ENCODE measurements at regions not wholly inside any gene's neighbourhood (a gene's known extent, or its start where the extent isn't known, plus 50 kb on each side); places are given as distances from the start of the nearest gene placed in this dataset.

- no peak for TF ChIP-seq CTCF (tag by site-specific recombination; IDR thresholded peaks at IDR 0.05)
- no peak for TF ChIP-seq KLF9 (tag by site-specific recombination; IDR thresholded peaks at IDR 0.05; ENCODE audit: low read depth)
- TF ChIP-seq, protein P1, sequence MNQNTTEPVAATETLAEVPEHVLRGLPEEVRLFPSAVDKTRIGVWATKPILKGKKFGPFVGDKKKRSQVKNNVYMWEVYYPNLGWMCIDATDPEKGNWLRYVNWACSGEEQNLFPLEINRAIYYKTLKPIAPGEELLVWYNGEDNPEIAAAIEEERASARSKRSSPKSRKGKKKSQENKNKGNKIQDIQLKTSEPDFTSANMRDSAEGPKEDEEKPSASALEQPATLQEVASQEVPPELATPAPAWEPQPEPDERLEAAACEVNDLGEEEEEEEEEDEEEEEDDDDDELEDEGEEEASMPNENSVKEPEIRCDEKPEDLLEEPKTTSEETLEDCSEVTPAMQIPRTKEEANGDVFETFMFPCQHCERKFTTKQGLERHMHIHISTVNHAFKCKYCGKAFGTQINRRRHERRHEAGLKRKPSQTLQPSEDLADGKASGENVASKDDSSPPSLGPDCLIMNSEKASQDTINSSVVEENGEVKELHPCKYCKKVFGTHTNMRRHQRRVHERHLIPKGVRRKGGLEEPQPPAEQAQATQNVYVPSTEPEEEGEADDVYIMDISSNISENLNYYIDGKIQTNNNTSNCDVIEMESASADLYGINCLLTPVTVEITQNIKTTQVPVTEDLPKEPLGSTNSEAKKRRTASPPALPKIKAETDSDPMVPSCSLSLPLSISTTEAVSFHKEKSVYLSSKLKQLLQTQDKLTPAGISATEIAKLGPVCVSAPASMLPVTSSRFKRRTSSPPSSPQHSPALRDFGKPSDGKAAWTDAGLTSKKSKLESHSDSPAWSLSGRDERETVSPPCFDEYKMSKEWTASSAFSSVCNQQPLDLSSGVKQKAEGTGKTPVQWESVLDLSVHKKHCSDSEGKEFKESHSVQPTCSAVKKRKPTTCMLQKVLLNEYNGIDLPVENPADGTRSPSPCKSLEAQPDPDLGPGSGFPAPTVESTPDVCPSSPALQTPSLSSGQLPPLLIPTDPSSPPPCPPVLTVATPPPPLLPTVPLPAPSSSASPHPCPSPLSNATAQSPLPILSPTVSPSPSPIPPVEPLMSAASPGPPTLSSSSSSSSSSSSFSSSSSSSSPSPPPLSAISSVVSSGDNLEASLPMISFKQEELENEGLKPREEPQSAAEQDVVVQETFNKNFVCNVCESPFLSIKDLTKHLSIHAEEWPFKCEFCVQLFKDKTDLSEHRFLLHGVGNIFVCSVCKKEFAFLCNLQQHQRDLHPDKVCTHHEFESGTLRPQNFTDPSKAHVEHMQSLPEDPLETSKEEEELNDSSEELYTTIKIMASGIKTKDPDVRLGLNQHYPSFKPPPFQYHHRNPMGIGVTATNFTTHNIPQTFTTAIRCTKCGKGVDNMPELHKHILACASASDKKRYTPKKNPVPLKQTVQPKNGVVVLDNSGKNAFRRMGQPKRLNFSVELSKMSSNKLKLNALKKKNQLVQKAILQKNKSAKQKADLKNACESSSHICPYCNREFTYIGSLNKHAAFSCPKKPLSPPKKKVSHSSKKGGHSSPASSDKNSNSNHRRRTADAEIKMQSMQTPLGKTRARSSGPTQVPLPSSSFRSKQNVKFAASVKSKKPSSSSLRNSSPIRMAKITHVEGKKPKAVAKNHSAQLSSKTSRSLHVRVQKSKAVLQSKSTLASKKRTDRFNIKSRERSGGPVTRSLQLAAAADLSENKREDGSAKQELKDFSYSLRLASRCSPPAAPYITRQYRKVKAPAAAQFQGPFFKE (tag by site-specific recombination; IDR thresholded peaks at IDR 0.05; ENCODE audit: borderline replicate concordance) = no peak
- TF ChIP-seq, protein P2, sequence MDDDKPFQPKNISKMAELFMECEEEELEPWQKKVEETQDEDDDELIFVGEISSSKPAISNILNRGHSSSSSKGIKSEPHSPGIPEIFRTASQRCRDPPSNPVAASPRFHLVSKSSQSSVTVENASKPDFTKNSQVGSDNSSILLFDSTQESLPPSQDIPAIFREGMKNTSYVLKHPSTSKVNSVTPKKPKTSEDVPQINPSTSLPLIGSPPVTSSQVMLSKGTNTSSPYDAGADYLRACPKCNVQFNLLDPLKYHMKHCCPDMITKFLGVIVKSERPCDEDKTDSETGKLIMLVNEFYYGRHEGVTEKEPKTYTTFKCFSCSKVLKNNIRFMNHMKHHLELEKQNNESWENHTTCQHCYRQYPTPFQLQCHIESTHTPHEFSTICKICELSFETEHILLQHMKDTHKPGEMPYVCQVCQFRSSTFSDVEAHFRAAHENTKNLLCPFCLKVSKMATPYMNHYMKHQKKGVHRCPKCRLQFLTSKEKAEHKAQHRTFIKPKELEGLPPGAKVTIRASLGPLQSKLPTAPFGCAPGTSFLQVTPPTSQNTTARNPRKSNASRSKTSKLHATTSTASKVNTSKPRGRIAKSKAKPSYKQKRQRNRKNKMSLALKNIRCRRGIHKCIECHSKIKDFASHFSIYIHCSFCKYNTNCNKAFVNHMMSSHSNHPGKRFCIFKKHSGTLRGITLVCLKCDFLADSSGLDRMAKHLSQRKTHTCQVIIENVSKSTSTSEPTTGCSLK (tag by site-specific recombination; IDR thresholded peaks at IDR 0.05) = no peak
Measured at GRCh38 chr9:118423021-118423420, 718.8 kb downstream of the TLR4 start.

Measured in HEK293 (cell line).